ENCODE measurements at regions not wholly inside any gene's neighbourhood (a gene's known extent, or its start where the extent isn't known, plus 50 kb on each side); places are given as distances from the start of the nearest gene placed in this dataset.

DNA sequence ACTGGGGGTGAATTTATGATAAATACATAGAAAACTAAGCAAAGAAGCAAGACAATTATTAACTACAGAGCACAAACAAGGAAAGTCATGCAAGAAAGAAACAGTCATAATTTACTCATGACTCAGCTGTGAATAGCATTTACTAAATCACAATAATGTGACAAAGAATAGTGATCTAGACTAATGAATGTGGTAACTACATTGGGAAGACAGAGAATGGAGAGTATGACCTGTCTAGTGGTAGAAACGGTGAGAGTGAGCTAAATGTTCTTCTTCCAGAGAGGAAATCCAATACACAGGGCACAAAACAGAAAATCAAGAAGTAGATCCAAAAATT, 153.5 kb upstream of the DST start:
- intact Hi-C loops (cut with DNase I), result no loop called here
- Histone ChIP-seq H3K4me3 (no peak overlapping the region), H3K4me1 (peaks cover 0 to 88% (median 53%) of the 10 kb centered on the region in 9 donors), H3K27me3 (no peaks in the 10 kb centered on the region), H3K27ac (peak overlapping the region in 5 of 10 donors; percentile 71 to 81 (median 76)), H3K9me3 (no peaks in the 10 kb centered on the region), H3K36me3 (no peaks in the 10 kb centered on the region)
- TF ChIP-seq CTCF (IDR thresholded peaks at IDR 0.05), result no peak
- ATAC-seq (no peak), DNase-seq (no peak)
- 48 to 61% methylated on average over 1 of the region's 1 CpG for WGBS, 2 donors

GRCh38 chr6:56795466-56796195, 152.9 kb upstream of the DST start:
- peaks cover 0 to 93% (median 55%) of the 10 kb centered on the region in 9 donors for H3K4me1 ChIP-seq
- peak overlapping the region in 6 of 10 donors; percentile 34 to 81 (median 71) for H3K27ac ChIP-seq
- H3K4me3 ChIP-seq, result no peak overlapping the region
- DNase-seq (no peak), ATAC-seq (no peak)
- no peaks in the 10 kb centered on the region for H3K9me3 ChIP-seq
- intact Hi-C loops (cut with DNase I), result no loop called here
- H3K36me3 ChIP-seq, result no peaks in the 10 kb centered on the region
- H3K27me3 ChIP-seq, result no peaks in the 10 kb centered on the region
- 73 to 77% methylated on average over 6 of the region's 6 CpGs for WGBS, 2 donors
- TF ChIP-seq CTCF (IDR thresholded peaks at IDR 0.05), result no peak

GRCh38 chr6:56794421-56794820, 151.7 kb upstream of the DST start:
- no peak for TF ChIP-seq CTCF (IDR thresholded peaks at IDR 0.05)
- no peak for ATAC-seq
- Histone ChIP-seq H3K4me1 (peaks cover 0 to 95% (median 64%) of the 10 kb centered on the region in 9 donors), H3K9me3 (no peaks in the 10 kb centered on the region), H3K27me3 (no peaks in the 10 kb centered on the region), H3K27ac (peak overlapping the region in 9 of 10 donors; percentile 2 to 81 (median 45)), H3K36me3 (no peaks in the 10 kb centered on the region), H3K4me3 (no peak overlapping the region)
- intact Hi-C loops (cut with DNase I), result no loop called here
- DNase-seq, result no peak

DNA sequence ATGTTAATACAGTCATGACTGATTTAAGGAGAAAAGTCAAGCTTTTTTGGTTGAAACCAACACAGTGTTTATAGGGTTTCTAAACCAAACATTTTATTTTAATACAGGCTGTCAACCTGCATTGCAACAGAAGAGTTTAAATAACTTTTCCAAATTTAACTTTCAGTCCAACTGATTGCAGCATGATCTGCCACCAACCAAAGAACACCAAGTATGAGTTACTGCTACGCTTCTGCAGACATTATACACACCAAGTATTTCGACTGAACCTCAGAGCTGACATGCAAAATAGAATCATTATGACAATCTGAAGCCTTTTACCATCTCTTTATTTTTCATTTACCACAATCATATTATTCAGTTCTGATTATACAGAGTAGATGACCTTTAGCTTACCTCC, 151.2 kb upstream of the DST start:
- WGBS, 2 donors, result 65 to 73% methylated on average over 2 of the region's 2 CpGs
- H3K4me3 ChIP-seq, result no peak overlapping the region
- H3K4me1 ChIP-seq, result peaks cover 0 to 90% (median 59%) of the 10 kb centered on the region in 9 donors
- no peak for ATAC-seq
- H3K9me3 ChIP-seq, result no peaks in the 10 kb centered on the region
- TF ChIP-seq CTCF (IDR thresholded peaks at IDR 0.05), result no peak
- intact Hi-C loops (cut with DNase I), result no loop called here
- DNase-seq, result no peak
- H3K27me3 ChIP-seq, result no peaks in the 10 kb centered on the region
- peak overlapping the region in 8 of 10 donors; percentile 2 to 81 (median 48) for H3K27ac ChIP-seq
- no peaks in the 10 kb centered on the region for H3K36me3 ChIP-seq

Measured in heart right ventricle (tissue), 16 donors.